Lower lobe of right lung (tissue), 2 donors: ENCODE measurements at regions not wholly inside any gene's neighbourhood (a gene's known extent, or its start where the extent isn't known, plus 50 kb on each side); places are given as distances from the start of the nearest gene placed in this dataset.

ENCODE experiments used
- ATAC-seq, 2 donors: fragments of 200-7000 bp; cut with Tn5 transposase; one replicate each; pipeline ENCODE4 v1.9.1; 2020 to 2022; ENCODE audit warnings: mild to moderate bottlenecking in 2 of 2, moderate library complexity in 2 of 2
- DNase-seq: peaks from one replicate; pipeline ENCODE4 v3.0.0-alpha.2; 2020
- H3K27ac ChIP-seq: fragments of 200-600 bp; one replicate; pipeline ENCODE4 v1.8.0; 2022
- H3K27me3 ChIP-seq: fragments of 200-600 bp; one replicate; pipeline ENCODE4 v1.8.0; 2022; ENCODE audit warnings: low read depth
- H3K36me3 ChIP-seq: fragments of 200-600 bp; one replicate; pipeline ENCODE4 v1.8.0; 2022; ENCODE audit warnings: mild to moderate bottlenecking
- H3K4me1 ChIP-seq: fragments of 200-600 bp; one replicate; pipeline ENCODE4 v1.8.0; 2022
- H3K4me3 ChIP-seq: fragments of 200-600 bp; one replicate; pipeline ENCODE4 v1.8.0; 2022; ENCODE audit warnings: mild to moderate bottlenecking
- H3K9me3 ChIP-seq: fragments of 200-600 bp; one replicate; pipeline ENCODE4 v1.8.0; 2022
- intact Hi-C: fragments of 100-400 bp; cut with DNase I; formaldehyde crosslinking; loops from one replicate; pipeline ENCODE4 v1.11.0; 2022
- TF ChIP-seq, protein P1 (sequence below): fragments of 200-600 bp; IDR thresholded peaks from one replicate; pipeline ENCODE4 v1.8.0; 2022; ENCODE audit warnings: antibody characterized with exemption, mild to moderate bottlenecking
- donor health status: DM: no; HTN: yes; CAD: no; lungs with severe emphysema.

DNA sequence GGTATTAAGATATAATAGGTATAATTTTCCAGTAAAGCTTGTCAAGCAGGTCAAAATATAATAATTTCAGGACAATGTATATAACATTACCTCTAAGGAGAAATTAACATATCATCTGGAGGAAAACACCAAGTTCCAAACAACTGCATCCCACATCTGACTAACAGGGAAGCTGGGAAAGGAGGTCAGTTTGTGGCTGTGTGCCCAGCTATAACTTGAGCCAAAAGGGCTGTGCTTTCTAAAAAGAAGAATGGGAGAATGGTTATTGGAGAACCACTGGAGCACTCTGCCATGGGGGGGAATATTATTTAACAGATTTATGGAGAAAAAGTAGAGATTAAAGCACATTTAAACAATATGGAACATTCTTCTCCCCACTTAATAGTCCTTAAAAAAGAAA lies 390.6 kb upstream of the PKDCC start:
- Histone ChIP-seq H3K27ac (no peak overlapping the region), H3K9me3 (no peaks in the 10 kb centered on the region), H3K4me1 (no peaks in the 10 kb centered on the region), H3K4me3 (no peak overlapping the region), H3K27me3 (no peaks in the 10 kb centered on the region), H3K36me3 (no peaks in the 10 kb centered on the region)
- ATAC-seq (no peak), DNase-seq (no peak)
- intact Hi-C loops, result no loop called here
- TF ChIP-seq, protein P1, sequence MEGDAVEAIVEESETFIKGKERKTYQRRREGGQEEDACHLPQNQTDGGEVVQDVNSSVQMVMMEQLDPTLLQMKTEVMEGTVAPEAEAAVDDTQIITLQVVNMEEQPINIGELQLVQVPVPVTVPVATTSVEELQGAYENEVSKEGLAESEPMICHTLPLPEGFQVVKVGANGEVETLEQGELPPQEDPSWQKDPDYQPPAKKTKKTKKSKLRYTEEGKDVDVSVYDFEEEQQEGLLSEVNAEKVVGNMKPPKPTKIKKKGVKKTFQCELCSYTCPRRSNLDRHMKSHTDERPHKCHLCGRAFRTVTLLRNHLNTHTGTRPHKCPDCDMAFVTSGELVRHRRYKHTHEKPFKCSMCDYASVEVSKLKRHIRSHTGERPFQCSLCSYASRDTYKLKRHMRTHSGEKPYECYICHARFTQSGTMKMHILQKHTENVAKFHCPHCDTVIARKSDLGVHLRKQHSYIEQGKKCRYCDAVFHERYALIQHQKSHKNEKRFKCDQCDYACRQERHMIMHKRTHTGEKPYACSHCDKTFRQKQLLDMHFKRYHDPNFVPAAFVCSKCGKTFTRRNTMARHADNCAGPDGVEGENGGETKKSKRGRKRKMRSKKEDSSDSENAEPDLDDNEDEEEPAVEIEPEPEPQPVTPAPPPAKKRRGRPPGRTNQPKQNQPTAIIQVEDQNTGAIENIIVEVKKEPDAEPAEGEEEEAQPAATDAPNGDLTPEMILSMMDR, result no peak

DNA sequence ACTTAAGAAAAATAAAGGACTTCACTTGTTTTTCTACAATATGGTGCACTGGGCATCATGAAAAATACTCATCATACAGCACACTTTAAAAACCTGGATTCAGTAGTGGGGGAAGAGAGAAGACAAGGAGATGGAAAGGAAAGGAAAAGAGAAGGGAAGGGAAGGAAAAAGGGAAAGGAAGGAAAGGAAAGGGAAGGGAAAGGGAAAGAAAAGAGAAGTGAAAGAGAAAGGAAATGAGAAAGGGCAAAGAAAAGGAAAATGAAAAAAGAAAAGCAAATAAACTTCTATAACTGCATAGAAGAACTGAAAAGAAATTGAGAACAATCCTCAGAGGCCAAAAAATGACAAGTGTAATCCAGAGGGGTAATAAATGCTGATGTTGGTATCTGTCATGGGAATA lies 388.1 kb upstream of the PKDCC start:
- no peaks in the 10 kb centered on the region for H3K9me3 ChIP-seq
- TF ChIP-seq, protein P1, result no peak
- ATAC-seq (no peak), DNase-seq (no peak)
- H3K27me3 ChIP-seq, result no peaks in the 10 kb centered on the region
- no peaks in the 10 kb centered on the region for H3K4me1 ChIP-seq
- H3K4me3 ChIP-seq, result no peak overlapping the region
- H3K27ac ChIP-seq, result no peak overlapping the region
- no peaks in the 10 kb centered on the region for H3K36me3 ChIP-seq
- intact Hi-C loops, result no loop called here

DNA sequence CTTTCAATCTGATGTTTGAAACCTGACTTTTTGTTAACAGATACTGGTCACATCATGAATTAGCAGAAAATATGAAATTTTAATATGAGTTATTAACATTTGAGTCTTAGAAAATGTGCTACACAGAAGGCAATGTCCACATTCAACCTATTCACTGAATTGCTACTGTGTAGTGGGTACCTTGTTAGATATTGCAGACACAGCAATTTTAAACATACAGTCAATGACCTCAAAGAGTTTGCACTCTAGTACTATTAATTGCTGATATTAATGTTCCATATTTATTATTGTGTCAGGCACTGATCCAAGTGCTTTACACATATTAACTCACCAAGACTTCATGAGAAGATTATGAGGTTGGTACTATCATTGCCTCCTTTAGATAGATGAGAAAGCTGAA lies 385.4 kb upstream of the PKDCC start:
- intact Hi-C loops, result no loop called here
- no peaks in the 10 kb centered on the region for H3K36me3 ChIP-seq
- no peak for ATAC-seq
- DNase-seq, result no peak
- H3K9me3 ChIP-seq, result no peaks in the 10 kb centered on the region
- no peak overlapping the region for H3K27ac ChIP-seq
- no peaks in the 10 kb centered on the region for H3K4me1 ChIP-seq
- TF ChIP-seq, protein P1, result no peak
- no peak overlapping the region for H3K4me3 ChIP-seq
- no peaks in the 10 kb centered on the region for H3K27me3 ChIP-seq

DNA sequence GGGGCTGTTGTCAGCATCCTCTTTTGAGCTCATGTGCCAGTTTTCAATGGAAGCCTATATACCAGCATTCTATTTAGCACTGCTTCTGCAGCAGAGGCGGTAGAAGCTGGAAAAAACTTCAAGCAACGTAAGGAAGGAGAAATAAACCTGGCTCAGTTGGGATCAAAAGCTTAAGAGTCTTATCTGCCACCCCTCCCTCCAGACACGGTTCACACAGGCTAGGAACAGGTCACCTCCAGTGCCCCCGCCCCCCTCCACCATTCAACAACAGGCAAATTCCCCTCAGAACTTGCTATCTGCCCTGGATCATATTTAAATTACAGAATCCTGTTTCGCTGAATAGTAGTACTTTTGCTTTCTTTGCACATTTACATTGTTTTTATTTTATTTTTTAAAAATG lies 384.8 kb upstream of the PKDCC start:
- intact Hi-C loops, result no loop called here
- Histone ChIP-seq H3K9me3 (no peaks in the 10 kb centered on the region), H3K27ac (no peak overlapping the region)

DNA sequence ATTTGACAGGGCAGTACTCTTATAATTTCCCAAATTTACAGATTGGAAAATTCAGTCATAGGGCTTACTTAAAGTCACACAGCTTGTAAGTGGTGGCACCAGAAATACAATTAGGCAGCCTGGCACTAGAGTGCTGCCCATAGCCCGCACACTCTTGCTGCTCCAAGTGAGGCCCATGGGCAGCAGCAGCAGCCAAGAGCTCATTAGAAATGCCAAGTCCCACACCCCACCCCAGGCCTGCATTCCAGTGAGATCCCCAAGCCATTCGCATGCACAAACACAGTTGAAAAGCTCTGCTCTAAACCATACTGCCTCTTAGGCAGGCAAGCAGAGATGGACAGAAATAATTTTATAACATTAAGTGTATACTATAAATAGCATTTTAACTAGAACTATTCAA lies 379.3 kb upstream of the PKDCC start:
- Histone ChIP-seq H3K9me3 (no peaks in the 10 kb centered on the region), H3K27me3 (no peaks in the 10 kb centered on the region)
- TF ChIP-seq, protein P1, result no peak

More for the DNA sequence above, 384.8 kb upstream of the PKDCC start:
- no peaks in the 10 kb centered on the region for H3K36me3 ChIP-seq
- TF ChIP-seq, protein P1, result no peak
- H3K4me3 ChIP-seq, result no peak overlapping the region
- no peak for DNase-seq
- no peaks in the 10 kb centered on the region for H3K27me3 ChIP-seq
- no peak for ATAC-seq
- no peaks in the 10 kb centered on the region for H3K4me1 ChIP-seq

DNA sequence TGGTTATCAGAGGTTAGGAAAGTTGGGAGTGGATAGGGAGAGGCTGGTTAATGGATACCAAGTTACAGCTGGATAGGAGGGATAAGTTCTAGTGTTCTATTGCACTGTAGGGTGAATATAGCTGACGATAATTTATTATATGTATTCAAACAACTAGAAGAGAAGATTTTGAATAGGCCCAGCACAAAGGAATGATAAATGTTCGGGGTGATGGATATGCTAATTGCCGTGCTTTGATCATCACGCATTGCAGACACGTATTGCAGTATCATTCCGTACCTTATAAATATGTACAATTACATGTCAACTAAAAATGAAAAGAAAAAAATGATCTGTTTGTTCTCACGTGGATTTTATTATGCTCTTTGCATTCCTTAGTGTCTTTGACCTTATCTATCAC lies 369.2 kb upstream of the PKDCC start:
- Histone ChIP-seq H3K4me1 (no peaks in the 10 kb centered on the region), H3K4me3 (no peak overlapping the region), H3K27ac (no peak overlapping the region), H3K9me3 (no peaks in the 10 kb centered on the region), H3K27me3 (no peaks in the 10 kb centered on the region), H3K36me3 (no peaks in the 10 kb centered on the region)
- ATAC-seq (no peak), DNase-seq (no peak)
- intact Hi-C loops, result no loop called here
- TF ChIP-seq, protein P1, result no peak

More for the DNA sequence above, 379.3 kb upstream of the PKDCC start:
- Histone ChIP-seq H3K36me3 (no peaks in the 10 kb centered on the region), H3K27ac (no peak overlapping the region), H3K4me3 (no peak overlapping the region), H3K4me1 (no peaks in the 10 kb centered on the region)
- DNase-seq (no peak), ATAC-seq (no peak)
- intact Hi-C loops, result no loop called here
